A549 (cell line): ENCODE measurements at regions not wholly inside any gene's neighbourhood (a gene's known extent, or its start where the extent isn't known, plus 50 kb on each side); places are given as distances from the start of the nearest gene placed in this dataset.

Experiments
- CHD2 ChIP-seq: fragments of 150-350 bp; IDR thresholded peaks from 2 replicates; pipeline ENCODE4 v1.6.1; 2014; ENCODE audit warnings: low read length; ENCODE audit not compliant: partially characterized antibody
- CTCF ChIP-seq: fragments of >200 bp; sonication (Bioruptor Twin); formaldehyde crosslinking; IDR thresholded peaks from 3 replicates; pipeline ENCODE4 v1.5.1; 2016
- EHMT2 ChIP-seq: fragments of 200-600 bp; sonication (generic); IDR thresholded peaks from 2 replicates; pipeline ENCODE4 v1.6.1; 2016; ENCODE audit warnings: antibody characterized with exemption, low read depth, mild to moderate bottlenecking, moderate library complexity
- MAFK ChIP-seq: fragments of 450-650 bp; IDR thresholded peaks from 2 replicates; pipeline ENCODE4 v1.6.1; 2014; ENCODE audit not compliant: partially characterized antibody
- POLR2A ChIP-seq: IDR thresholded peaks from 2 replicates; pipeline ENCODE4 v1.6.1; 2012; ENCODE audit warnings: mild to moderate bottlenecking, low read length
- SREBF2 ChIP-seq: fragments of 450-650 bp; IDR thresholded peaks from 2 replicates; pipeline ENCODE4 v1.6.1; 2014; ENCODE audit warnings: mild to moderate bottlenecking, moderate library complexity

- TF ChIP-seq CHD2, result no peak
- TF ChIP-seq MAFK, result no peak
- TF ChIP-seq CTCF, result no peak
- TF ChIP-seq POLR2A, result no peak
- no peak for TF ChIP-seq SREBF2
- TF ChIP-seq EHMT2, result no peak
Measured at GRCh38 chr20:52056203-52057062, 135.1 kb downstream of the ZFP64 start.
